GM18511 (cell line): ENCODE measurements at regions not wholly inside any gene's neighbourhood (a gene's known extent, or its start where the extent isn't known, plus 50 kb on each side); places are given as distances from the start of the nearest gene placed in this dataset.
A peak's percentile ranks its signal among the peaks of the same experiment; 100 is the strongest.

Experiments used
- ATAC-seq: cut with Tn5 transposase; IDR thresholded peaks from one replicate; pipeline ENCODE4 v1.9.1; 2021; ENCODE audit warnings: mild to moderate bottlenecking, moderate library complexity; ENCODE audit not compliant: unreplicated experiment

- ATAC-seq, result no peak
These were observed 393.9 kb upstream of the MPDZ start for GRCh38 chr9:13673348-13673747.

- ATAC-seq, result no peak
These were observed 386.1 kb upstream of the MPDZ start for GRCh38 chr9:13665418-13666066.

- peak; percentile 46 for ATAC-seq
These were observed 381.5 kb upstream of the MPDZ start for GRCh38 chr9:13661014-13661413.

- ATAC-seq, result no peak
These were observed 372.6 kb upstream of the MPDZ start for GRCh38 chr9:13651969-13652663.

- no peak for ATAC-seq
These were observed 372.0 kb upstream of the MPDZ start for GRCh38 chr9:13651526-13651925.

GRCh38 chr9:13648676-13649075 lies 369.2 kb upstream of the MPDZ start:
- ATAC-seq, result no peak

- no peak for ATAC-seq
These were observed 368.6 kb upstream of the MPDZ start for GRCh38 chr9:13648068-13648467.

GRCh38 chr9:13646500-13647021 lies 367.1 kb upstream of the MPDZ start:
- no peak for ATAC-seq

GRCh38 chr9:13645557-13645956 lies 366.1 kb upstream of the MPDZ start:
- no peak for ATAC-seq

- ATAC-seq, result no peak
These were observed 365.2 kb upstream of the MPDZ start for GRCh38 chr9:13644675-13645074.

- ATAC-seq, result no peak
These were observed 363.2 kb upstream of the MPDZ start for GRCh38 chr9:13642646-13643045.

- no peak for ATAC-seq
These were observed 349.6 kb upstream of the MPDZ start for GRCh38 chr9:13629067-13629466.

GRCh38 chr9:13628526-13628925 lies 349.0 kb upstream of the MPDZ start:
- no peak for ATAC-seq

GRCh38 chr9:13627502-13627901 lies 348.0 kb upstream of the MPDZ start:
- no peak for ATAC-seq

- no peak for ATAC-seq
These were observed 347.6 kb upstream of the MPDZ start for GRCh38 chr9:13627071-13627470.

GRCh38 chr9:13626601-13627000 lies 347.1 kb upstream of the MPDZ start:
- no peak for ATAC-seq

GRCh38 chr9:13621872-13622564 lies 342.5 kb upstream of the MPDZ start:
- no peak for ATAC-seq

- ATAC-seq, result no peak
These were observed 337.1 kb upstream of the MPDZ start for GRCh38 chr9:13616491-13617035.

- no peak for ATAC-seq
These were observed 336.4 kb upstream of the MPDZ start for GRCh38 chr9:13615660-13616490.

- ATAC-seq, result no peak
These were observed 334.6 kb upstream of the MPDZ start for GRCh38 chr9:13614060-13614459.

GRCh38 chr9:13613296-13613695 lies 333.8 kb upstream of the MPDZ start:
- no peak for ATAC-seq
